Activated CD8-positive, alpha-beta T cell treated with anti-CD3 and anti-CD28 coated beads for 36 hours (primary cell): ENCODE measurements at regions not wholly inside any gene's neighbourhood (a gene's known extent, or its start where the extent isn't known, plus 50 kb on each side); places are given as distances from the start of the nearest gene placed in this dataset.

Experiments used
- ATAC-seq: fragments of 200-7000 bp; cut with Tn5 transposase; one replicate; pipeline ENCODE4 v1.10.0; 2021; ENCODE audit warnings: mild to moderate bottlenecking, moderate library complexity
- CTCF ChIA-PET: fragments of 350-600 bp; sonication (Branson Sonifier 250); formaldehyde crosslinking; loops from one replicate; lab custom pipeline; 2021; ENCODE audit warnings: antibody characterized with exemption; lab: Charles Lee
- POLR2A ChIA-PET: fragments of 350-600 bp; sonication (Branson Sonifier 250); formaldehyde crosslinking; loops from one replicate; lab custom pipeline; 2021; ENCODE audit warnings: antibody characterized with exemption; lab: Charles Lee
- DNase-seq: peaks from one replicate; pipeline ENCODE4 v3.0.0-alpha.2; 2020
- H3K27ac Mint-ChIP-seq: one replicate; pipeline ENCODE4 v1.8.0; 2021; ENCODE audit warnings: mild to moderate bottlenecking, mixed read lengths
- H3K27me3 Mint-ChIP-seq: one replicate; pipeline ENCODE4 v1.8.0; 2021; ENCODE audit warnings: mixed read lengths
- H3K36me3 Mint-ChIP-seq: one replicate; pipeline ENCODE4 v1.8.0; 2021; ENCODE audit warnings: low read depth, mixed read lengths
- H3K4me1 Mint-ChIP-seq: one replicate; pipeline ENCODE4 v1.8.0; 2021; ENCODE audit warnings: low read depth, mixed read lengths
- H3K4me3 Mint-ChIP-seq: one replicate; pipeline ENCODE4 v1.8.0; 2021; ENCODE audit warnings: mild to moderate bottlenecking, moderate library complexity, mixed read lengths
- H3K9me3 Mint-ChIP-seq: one replicate; pipeline ENCODE4 v1.8.0; 2021; ENCODE audit warnings: mixed read lengths
- intact Hi-C: fragments of 100-400 bp; cut with micrococcal nuclease; formaldehyde crosslinking; loops from one replicate; pipeline ENCODE4 v1.10.0; 2022
- TF ChIP-seq, protein P1 (sequence below): fragments of 200-600 bp; IDR thresholded peaks from one replicate; pipeline ENCODE4 v1.8.0; 2022; ENCODE audit warnings: antibody characterized with exemption, mild to moderate bottlenecking

DNA sequence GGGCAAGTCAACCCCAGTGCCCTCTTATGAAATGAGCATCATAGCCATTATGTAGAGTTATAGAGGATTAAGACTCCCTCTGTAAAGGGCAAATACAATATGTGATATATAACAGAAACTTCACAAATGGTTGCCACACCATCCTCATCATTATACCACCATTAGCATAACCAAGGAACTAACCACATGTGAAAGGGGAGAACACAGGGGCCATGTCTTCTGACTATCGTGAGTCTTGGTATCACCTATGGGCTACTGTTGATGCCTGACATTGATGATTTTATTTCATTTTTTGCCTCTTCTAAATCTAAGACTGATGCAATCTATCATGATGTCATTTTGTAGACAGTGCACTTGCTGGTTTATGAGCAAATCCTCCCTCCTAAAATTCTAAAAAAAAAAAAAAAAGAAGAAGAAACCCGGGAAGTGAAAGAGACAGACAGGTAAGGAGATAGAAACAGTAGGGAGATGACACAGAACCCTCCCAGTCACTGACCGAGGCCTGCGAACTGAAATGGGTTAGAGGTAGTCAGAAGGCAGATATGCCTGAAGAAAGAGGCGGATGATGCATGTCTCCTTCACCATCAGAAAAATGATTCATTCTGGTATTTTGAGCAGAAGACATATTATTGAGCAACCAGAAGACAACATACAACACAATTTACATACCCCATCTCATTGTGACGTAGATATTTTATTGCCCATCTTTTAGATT is 266.0 kb downstream of the DMAC1 start:
- CTCF ChIA-PET: interaction anchor here (0.6 to 1.6 kb wide), 5 partner anchors 10 to 706 kb away, joined by 3 to 4 read pairs (median 3); no protein-coding TSS in a partner anchor
- Mint-ChIP-seq H3K36me3 (no peaks in the 10 kb centered on the region), H3K4me3 (peak overlapping the region; percentile 16), H3K27me3 (peaks cover 22% of the 10 kb centered on the region), H3K9me3 (no peaks in the 10 kb centered on the region), H3K27ac (peak overlapping the region; percentile 75), H3K4me1 (peaks cover 25% of the 10 kb centered on the region)
- POLR2A ChIA-PET: no interaction called here
- peak; percentile 68 for ATAC-seq
- intact Hi-C loops: loop anchor here (1.0 to 10.0 kb wide), 3 partner anchors 127 to 479 kb away; no protein-coding TSS in a partner anchor
- TF ChIP-seq, protein P1, sequence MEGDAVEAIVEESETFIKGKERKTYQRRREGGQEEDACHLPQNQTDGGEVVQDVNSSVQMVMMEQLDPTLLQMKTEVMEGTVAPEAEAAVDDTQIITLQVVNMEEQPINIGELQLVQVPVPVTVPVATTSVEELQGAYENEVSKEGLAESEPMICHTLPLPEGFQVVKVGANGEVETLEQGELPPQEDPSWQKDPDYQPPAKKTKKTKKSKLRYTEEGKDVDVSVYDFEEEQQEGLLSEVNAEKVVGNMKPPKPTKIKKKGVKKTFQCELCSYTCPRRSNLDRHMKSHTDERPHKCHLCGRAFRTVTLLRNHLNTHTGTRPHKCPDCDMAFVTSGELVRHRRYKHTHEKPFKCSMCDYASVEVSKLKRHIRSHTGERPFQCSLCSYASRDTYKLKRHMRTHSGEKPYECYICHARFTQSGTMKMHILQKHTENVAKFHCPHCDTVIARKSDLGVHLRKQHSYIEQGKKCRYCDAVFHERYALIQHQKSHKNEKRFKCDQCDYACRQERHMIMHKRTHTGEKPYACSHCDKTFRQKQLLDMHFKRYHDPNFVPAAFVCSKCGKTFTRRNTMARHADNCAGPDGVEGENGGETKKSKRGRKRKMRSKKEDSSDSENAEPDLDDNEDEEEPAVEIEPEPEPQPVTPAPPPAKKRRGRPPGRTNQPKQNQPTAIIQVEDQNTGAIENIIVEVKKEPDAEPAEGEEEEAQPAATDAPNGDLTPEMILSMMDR: no peak
- peak; percentile 32 for DNase-seq

DNA sequence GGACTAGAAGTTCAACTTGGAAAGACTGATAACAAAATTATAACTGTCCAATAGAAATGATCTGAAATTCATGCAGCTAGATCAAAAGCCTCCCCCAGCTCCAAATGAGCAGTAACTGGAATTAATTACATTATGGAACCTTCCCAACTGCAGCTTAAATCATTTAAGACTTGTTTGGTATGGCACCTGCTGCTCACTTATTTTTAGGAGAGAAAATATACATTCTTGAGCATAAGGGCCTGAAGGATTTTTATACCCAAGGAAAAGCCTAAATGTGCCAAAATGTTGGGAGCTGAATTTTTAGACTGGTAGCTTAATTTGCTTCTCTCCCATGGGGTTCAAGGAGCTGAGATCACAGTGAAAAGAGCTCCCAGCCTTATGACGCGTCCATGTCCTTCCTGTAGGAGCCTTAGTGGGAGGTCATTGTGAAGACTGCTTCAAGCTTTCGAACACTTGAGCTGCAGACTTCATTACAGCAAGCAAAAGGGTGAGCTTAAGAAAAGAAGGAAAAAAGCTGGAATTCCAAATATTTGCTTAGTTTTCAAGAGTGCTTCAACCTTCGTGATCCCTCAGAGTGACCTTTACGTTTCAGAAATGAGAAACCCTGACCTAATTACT is 276.0 kb downstream of the DMAC1 start:
- ChIA-PET POLR2A (no interaction called here), CTCF (interaction anchor here (1.0 kb wide), 1 partner anchor 11 kb away, joined by 4 read pairs; no protein-coding TSS in a partner anchor)
- no peak overlapping the region for H3K4me3 Mint-ChIP-seq
- no peaks in the 10 kb centered on the region for H3K9me3 Mint-ChIP-seq
- intact Hi-C loops: no loop called here
- H3K27me3 Mint-ChIP-seq: peaks cover 8% of the 10 kb centered on the region
- ATAC-seq: no peak
- no peak for DNase-seq
- no peak overlapping the region for H3K27ac Mint-ChIP-seq
- H3K4me1 Mint-ChIP-seq: no peaks in the 10 kb centered on the region
- TF ChIP-seq, protein P1: no peak
- no peaks in the 10 kb centered on the region for H3K36me3 Mint-ChIP-seq

DNA sequence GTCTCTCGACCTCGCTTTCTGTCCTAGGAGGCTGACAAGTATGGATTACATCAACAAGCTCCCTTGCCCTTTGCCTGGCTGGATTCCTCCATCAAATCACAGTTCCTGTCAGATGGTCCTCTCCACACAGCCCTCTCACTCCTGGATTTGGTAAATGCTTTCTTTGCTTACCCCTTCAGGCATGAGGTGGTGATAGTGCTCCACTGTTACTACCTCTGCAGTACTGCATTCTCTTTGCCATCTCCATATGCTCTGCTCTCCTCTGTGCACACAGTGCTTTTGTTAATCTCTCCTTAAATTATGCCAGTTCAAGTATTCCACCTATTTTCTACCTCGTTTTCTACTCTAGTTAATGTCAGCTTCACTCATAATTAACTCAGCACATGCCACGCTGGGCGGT is 279.2 kb downstream of the DMAC1 start:
- Mint-ChIP-seq H3K27ac (no peak overlapping the region), H3K27me3 (peaks cover 5% of the 10 kb centered on the region), H3K4me1 (no peaks in the 10 kb centered on the region), H3K36me3 (no peaks in the 10 kb centered on the region), H3K4me3 (no peak overlapping the region), H3K9me3 (no peaks in the 10 kb centered on the region)
- no peak for DNase-seq
- intact Hi-C loops: no loop called here
- TF ChIP-seq, protein P1: no peak
- CTCF ChIA-PET: no interaction called here
- POLR2A ChIA-PET: no interaction called here
- no peak for ATAC-seq

DNA sequence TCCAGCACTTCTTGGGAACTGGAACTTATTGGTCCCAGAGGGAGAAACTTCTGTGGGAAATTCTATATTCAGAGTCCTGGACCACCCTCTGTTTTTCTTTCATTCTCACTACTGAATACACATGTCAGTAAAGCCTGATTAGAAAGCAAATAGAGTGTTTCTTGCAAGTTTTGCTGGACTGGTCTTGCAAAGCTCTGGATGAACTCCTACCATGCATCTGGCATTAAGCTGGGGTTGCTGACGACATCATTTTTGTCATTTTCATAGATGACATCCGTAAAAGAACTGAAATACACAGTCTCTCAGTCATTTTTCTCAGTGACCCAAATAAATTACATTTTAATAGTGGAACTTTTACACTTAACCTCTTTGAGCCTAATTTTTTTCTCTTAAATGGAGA is 283.2 kb downstream of the DMAC1 start:
- no peak for ATAC-seq
- no peak for DNase-seq
- ChIA-PET CTCF (no interaction called here), POLR2A (no interaction called here)
- no peak overlapping the region for H3K27ac Mint-ChIP-seq
- H3K9me3 Mint-ChIP-seq: no peaks in the 10 kb centered on the region
- H3K36me3 Mint-ChIP-seq: no peaks in the 10 kb centered on the region
- peaks cover 5% of the 10 kb centered on the region for H3K27me3 Mint-ChIP-seq
- intact Hi-C loops: no loop called here
- H3K4me1 Mint-ChIP-seq: no peaks in the 10 kb centered on the region
- H3K4me3 Mint-ChIP-seq: no peak overlapping the region
- TF ChIP-seq, protein P1: no peak

DNA sequence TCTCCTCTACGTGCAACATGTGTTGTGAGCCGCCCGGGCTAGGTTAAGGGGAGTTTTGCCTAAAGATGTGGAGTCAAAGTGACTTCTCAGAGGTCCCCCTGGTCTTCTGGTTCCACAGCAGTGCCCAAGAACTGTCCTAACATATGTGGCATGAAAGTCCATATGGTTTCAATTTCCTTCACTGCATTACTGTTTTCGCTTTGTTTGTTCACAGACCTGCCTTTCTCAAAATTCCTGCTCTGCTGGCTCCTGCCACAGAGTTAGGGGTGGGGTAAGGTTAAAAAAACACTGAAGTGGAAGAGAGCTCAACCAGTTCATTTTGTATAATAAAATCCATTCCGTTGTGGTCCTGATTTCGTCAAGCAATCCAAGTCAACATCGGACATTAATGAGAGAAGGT is 289.4 kb downstream of the DMAC1 start:
- Mint-ChIP-seq H3K4me3 (no peak overlapping the region), H3K9me3 (no peaks in the 10 kb centered on the region), H3K36me3 (no peaks in the 10 kb centered on the region), H3K4me1 (no peaks in the 10 kb centered on the region), H3K27me3 (peaks cover 7% of the 10 kb centered on the region), H3K27ac (no peak overlapping the region)
- TF ChIP-seq, protein P1: no peak
- intact Hi-C loops: no loop called here
- no peak for ATAC-seq
- no peak for DNase-seq
- CTCF ChIA-PET: no interaction called here
- POLR2A ChIA-PET: no interaction called here
